ENCODE measurements at regions not wholly inside any gene's neighbourhood (a gene's known extent, or its start where the extent isn't known, plus 50 kb on each side); places are given as distances from the start of the nearest gene placed in this dataset.

DNA sequence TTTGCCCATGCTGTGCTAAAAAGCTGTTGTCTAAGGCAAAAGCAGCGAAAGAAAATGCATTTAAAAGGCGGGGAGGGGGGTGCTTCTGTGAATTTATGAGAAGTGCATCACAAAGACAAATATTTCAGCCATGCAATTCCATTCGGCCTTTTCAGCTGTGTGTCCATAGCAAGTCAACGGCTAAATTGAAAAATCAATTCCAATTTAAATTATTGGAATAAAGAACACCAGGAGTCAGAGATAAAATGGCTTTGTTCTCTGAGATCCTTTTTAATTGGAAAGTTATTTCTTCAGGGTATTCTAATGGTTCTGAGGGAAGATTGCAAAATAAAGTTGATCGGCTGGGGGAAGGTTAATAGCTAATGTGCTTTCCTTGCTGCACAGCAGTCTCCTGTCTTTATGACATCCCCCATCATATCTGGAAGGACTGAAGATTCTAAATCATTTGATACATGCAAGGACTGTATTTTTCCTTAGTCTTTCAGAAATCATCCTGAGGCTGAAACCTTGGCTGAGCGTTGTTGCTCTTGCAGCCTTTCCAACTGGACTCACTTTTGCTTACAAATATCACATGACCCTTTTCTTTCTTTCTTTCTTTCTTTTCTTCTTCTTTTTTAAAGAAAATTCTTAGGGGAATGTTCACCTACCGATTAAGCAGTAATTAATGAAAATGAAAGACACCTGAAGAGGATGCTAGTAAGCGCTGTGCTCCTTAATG is 647.1 kb downstream of the DACH1 start:
- TF ChIP-seq POLR2A (IDR thresholded peaks at IDR 0.05; ENCODE audit: extremely low read depth, insufficient read length): no peak
- TF ChIP-seq, protein P1, sequence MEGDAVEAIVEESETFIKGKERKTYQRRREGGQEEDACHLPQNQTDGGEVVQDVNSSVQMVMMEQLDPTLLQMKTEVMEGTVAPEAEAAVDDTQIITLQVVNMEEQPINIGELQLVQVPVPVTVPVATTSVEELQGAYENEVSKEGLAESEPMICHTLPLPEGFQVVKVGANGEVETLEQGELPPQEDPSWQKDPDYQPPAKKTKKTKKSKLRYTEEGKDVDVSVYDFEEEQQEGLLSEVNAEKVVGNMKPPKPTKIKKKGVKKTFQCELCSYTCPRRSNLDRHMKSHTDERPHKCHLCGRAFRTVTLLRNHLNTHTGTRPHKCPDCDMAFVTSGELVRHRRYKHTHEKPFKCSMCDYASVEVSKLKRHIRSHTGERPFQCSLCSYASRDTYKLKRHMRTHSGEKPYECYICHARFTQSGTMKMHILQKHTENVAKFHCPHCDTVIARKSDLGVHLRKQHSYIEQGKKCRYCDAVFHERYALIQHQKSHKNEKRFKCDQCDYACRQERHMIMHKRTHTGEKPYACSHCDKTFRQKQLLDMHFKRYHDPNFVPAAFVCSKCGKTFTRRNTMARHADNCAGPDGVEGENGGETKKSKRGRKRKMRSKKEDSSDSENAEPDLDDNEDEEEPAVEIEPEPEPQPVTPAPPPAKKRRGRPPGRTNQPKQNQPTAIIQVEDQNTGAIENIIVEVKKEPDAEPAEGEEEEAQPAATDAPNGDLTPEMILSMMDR (IDR thresholded peaks at IDR 0.05; ENCODE audit: low read depth, low read length): no peak
- TF ChIP-seq, protein P2, sequence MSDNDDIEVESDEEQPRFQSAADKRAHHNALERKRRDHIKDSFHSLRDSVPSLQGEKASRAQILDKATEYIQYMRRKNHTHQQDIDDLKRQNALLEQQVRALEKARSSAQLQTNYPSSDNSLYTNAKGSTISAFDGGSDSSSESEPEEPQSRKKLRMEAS (IDR thresholded peaks at IDR 0.05; ENCODE audit: low read depth, low read length): no peak

Data from NB4 (cell line).